ENCODE measurements at regions not wholly inside any gene's neighbourhood (a gene's known extent, or its start where the extent isn't known, plus 50 kb on each side); places are given as distances from the start of the nearest gene placed in this dataset.
"Not testable (repeated sequence)": the region's sequence is repeated elsewhere in the genome, so short reads cannot be mapped to it uniquely, and the experiment has no call there.

DNA sequence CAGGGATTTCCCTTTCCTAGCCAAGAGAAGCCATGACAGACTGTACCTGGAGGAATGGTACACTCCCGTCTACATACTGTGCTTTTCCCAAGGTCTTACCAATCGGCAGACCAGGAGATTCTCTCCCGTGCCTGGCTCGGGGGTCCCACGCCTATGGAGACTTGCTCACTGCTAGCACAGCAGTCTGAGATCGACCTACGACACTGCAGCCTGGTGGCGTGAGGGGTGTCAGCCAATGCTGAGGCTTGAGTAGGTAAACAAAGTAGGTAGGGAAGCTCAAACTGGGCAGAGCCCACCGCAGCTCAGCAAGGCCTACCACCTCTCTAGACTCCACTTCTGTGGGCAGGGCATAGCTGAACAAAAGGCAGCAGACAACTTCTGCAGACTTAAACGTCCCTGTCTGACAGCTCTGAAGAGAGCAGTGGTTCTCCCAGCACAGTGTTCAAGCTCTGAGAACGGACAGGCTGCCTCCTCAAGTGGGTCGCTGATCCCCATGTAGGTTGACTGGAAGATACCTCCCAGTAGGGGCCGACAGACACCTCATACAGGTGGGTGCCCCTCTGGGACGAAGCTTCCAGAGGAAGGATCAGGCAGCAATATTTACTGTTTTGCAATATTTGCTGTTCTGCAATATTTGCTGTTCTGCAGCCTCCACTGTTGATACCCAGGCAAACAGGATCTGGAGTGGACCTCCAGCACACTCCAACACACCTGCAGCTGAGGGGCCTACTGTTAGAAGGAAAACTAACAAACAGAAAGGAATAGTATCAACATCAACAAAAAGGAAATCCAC, 270.4 kb upstream of the TLE3 start:
- DNase-seq, result not testable (repeated sequence)

DNA sequence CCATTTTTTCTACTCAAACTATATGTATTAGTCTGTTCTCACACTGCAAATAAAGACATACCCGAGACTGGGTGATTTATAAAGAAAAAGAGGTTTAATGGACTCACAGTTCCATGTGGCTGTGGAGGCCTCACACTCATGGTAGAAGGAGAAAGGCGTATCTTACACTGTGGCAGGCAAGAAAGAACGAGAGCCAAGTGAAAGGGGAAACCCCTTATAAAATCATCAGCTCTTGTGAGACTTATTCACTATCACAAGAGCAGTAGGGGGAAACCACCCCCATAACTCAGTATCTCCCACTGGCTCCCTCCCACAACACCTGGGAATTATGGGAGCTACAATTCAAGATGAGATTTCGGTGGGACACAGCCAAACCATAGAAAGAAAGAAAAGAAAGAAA, 266.3 kb upstream of the TLE3 start:
- DNase-seq, result not testable (repeated sequence)

DNA sequence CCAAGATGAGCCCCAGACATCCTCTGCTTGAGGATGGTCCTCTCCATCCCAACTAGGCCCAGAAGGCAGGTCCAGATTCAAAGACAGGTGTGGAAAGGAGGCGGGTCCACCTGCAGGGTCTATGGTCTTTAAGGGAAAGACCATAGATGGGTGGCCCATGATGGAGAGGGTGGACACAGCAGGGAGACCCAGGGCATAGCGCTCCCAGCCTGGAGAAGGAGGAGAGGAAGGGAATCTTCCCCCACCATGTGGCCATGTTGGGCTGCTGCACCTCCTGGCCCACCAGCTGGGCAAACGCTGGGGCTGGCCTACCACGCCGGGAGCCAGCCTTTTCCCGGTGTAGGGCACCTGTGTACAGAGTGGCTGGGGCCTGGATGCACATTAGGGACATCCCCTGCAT, 265.2 kb upstream of the TLE3 start:
- no peak for DNase-seq

DNA sequence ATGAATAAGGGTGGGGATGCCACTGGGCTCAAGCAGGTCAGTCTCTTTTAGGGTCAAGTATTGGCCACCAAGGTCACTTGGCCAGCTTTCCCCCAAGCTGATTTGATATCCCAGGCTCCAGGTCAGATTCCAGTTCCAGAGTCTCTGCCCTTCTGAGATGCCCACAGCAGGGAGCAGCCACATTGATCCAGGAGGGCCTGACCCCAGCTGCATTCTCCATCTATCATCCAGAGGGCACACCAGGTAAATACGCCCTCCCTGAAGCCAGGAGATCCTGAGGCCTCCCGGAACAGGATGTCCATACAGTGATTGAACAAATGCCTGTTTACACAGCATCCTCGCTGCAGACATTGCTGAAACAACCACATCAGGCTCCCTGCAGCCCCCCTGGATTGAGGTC, 264.6 kb upstream of the TLE3 start:
- no peak for DNase-seq

DNA sequence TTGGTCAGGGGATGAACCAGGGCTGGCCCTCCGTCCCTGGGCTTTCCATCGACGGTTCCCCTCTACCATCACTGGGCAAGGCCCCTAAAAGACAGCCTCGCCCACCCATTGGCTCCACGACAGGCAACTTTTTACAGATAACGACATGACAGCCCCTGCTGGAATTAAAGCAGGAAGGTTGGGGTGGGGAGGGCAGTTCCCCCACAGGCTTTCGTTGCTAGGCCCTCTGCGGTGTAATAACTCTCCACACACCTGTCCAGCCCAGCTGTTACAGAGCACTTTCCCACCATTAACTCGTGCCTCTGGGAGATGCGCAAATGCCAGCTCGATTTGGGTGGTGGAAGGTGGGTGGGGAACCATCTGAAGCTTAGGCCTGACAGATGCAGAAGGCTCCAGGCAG, 264.2 kb upstream of the TLE3 start:
- no peak for DNase-seq

DNA sequence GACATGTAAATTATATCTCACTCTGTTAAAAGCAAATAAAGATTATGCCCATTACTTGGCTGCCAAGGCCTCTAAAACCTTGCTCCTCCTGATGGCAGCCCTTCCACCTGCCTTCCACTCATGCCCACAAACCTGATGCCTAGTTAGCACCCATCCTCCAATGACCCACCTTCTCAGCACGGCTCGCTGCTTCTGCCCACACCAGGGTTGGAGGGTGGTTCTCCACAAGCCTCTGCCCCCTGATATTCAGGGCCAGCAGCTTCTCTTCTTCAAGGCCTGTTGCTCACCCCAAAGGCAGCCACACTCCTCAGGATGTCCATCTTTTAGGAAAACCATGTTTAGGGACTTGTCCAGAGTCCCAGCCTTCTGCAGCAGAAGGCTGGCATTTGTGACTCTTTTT, 263.4 kb upstream of the TLE3 start:
- no peak for DNase-seq

DNA sequence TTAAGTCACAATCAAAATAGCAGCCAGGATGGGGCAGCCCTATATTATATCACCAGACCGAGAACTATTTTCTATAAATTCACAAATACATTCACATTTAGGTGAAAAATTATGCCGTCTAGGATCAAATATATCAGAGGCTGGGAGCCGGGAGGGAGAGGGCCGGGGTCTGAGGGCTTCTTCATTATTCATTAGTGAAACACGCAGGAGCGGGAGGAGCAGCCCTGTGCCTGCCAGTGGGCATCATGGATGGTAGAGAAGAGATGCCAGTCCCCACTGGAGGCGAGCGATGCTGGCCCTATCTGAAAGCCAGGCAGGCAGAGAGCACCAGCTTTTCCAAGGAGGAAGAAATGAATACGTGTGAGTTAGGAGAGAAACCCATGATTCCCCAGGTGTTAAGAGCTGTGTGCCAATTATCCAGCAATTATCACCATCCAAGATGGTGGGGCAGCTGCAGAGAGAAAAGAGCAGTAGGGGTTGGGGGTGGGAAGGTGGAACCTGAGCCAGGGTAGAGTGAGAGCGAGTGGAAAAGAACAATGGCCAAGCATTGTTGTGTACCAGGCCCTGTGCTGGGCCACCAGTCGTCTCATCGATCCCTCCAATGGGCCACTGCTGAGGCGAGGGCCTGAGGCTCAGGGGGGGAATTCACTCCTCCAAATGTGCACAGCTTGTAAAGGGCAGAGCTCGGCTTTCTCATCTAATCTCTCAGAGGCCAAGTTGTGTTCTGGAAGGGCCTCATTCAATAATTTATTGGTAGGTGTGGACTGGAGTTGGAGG, 261.3 kb upstream of the TLE3 start:
- no peak for DNase-seq

DNA sequence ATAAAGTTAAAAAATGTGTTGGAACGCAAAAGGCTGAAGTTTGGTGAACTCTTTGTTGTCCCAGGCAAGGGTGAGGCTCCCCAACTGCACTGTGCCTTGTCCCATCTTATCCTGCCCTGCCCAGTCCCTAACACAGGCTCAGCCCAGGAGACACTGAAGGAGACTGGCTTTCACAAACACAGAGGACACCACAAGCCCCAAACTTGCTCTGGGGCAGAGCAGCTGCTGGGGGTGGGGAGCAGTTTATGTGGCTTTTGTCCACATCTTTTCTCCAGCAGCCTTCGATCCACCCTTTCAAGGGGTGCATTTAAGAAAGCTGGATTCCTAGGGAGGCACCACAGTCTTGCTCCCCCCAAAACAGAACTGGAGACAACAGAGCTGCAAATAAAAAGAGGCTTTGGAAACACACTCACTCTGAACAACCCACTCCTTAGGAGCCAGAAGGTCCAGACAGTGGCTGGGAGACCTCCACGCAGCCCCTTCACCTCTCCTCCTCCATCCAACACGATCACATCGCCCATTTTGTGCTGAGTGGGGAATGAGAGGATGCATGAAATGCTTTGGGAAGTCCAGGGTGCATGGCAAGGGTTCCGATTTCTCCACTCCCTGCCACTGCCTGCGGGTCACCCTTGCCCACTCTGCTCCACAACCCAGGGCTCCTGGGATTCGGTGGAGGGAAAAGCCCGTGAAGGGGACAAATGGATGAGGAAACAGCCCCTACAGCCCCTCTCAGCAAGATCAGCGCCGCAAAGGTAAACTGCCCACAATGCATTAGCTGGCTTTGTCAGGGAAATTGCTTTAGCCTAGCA, 260.5 kb upstream of the TLE3 start:
- no peak for DNase-seq

DNA sequence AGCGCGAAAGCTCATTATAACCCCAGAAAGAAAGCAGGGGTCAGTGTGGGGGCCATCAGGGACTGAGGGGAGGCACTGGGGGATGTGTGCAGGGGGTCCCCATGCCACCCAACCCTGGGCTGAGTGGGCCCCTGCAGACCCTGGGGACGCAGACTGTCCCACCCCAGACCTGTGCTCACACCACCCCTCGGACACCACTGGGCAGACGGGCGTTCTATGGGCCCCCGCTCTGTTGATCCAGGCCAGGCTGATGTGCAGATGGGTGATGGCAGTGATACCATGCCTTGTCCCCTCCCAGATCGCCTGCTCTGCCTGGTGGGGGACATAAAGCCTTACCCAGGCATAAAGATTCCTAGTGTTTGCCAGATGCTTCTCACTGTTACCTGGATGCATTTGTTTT, 259.7 kb upstream of the TLE3 start:
- no peak for DNase-seq

DNA sequence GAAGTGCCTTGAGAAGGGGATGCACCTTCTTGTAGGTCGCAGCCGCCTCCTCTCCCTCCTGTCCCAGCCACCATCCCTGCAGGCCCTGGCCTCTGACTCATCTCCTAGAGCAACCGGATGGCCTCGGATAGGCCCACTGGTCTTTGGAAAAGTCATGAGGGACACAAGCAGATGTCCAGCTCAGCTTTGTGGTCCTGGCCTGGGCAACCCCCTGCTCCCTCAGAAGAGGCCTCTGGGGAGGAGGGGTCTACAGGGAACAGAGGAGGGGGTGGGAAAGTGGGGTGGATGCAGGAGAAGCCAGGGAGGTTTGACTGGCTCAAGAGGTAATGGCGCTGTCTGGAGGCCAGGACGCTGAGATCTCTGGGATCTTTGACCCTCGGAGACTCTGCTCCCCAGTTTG, 259.2 kb upstream of the TLE3 start:
- DNase-seq, result no peak

DNA sequence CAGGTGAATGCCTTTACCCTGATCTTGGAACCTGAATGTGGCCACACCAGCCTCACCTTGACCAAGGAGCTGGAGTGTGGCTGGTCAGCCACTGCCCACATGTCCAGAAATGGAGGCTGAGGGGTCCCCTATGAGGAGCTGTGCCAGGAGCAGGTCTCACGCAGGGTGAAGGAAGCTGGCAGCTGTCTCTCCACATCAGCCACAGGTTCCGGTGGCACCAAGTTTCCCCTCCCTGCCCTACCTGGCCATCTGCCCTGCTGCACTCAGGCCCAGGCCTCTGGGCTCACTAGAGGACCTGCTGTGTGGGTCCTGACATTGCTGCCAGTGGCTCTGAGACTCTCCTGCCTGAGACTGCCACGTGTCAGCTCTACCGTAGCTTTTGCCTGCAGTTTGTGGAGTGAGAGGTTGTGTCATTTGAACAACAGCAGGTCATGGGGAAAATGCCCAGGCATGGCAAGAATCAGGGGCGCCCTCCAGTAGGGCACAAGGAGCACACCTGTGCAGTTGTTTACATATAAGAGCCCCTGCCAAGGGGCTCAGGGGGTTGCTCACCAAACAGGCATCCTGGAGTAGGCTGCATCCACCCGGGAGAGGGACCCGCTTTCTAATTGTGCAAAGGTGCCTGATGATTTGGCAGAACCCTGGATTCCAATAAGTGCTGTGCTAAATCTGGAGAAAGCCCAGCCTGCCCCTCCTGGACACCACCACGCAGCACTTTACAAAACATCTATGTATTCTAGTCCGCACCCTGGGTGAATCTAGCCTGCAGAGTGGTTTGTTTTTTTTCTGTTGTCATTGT, 258.5 kb upstream of the TLE3 start:
- no peak for DNase-seq

DNA sequence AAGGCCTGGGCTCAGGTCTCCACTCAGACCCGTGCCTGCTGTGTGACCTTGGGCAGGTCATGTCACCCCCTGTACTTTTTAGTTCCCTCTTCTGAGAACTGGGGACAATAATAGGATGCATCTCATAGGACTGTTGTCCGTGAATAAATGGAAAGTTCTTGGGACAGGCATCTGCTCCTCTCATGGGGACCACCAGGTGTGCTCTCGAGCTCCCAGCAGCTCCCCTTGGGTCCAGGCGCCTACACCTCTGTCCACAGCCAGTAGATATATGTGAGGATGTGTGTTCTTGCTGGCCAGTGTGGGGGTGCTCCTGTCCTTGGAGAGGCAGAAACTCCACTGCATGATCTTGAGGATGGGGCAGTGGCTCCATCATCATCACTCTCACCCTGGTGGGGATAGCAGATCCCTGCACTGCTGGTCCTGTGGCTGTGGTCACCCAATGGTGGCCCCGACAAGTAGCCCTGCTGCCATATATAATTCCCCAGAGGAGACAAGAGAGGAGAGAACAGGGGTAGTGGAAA, 257.6 kb upstream of the TLE3 start:
- DNase-seq, result no peak

DNA sequence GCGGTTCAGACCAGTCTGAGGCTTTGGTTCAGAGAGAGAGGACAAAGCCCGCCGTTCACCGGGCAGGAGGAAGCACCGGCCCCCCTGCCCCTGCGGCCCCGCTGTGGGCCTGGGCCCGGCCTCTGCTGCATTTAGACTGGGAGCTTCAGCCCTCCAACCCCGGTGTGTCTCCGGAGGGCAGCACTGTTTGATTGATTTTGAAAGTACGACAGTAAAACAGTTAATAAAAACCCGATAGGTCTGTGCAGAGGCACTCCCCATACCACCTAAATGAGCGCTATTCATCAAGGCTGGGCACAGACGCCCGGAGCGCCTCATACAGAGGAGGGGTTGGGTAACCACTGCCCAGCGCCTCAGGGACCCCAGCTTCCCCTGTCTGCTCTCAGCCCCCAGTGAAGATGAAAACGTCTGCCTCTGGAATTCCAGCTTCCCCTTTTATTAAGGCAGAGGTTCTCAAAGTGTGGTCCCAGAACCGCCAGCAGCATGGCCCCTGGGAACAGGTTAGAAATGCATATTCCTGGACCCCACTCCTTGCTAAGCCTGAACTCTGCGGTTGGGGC, 256.7 kb upstream of the TLE3 start:
- DNase-seq, result no peak

DNA sequence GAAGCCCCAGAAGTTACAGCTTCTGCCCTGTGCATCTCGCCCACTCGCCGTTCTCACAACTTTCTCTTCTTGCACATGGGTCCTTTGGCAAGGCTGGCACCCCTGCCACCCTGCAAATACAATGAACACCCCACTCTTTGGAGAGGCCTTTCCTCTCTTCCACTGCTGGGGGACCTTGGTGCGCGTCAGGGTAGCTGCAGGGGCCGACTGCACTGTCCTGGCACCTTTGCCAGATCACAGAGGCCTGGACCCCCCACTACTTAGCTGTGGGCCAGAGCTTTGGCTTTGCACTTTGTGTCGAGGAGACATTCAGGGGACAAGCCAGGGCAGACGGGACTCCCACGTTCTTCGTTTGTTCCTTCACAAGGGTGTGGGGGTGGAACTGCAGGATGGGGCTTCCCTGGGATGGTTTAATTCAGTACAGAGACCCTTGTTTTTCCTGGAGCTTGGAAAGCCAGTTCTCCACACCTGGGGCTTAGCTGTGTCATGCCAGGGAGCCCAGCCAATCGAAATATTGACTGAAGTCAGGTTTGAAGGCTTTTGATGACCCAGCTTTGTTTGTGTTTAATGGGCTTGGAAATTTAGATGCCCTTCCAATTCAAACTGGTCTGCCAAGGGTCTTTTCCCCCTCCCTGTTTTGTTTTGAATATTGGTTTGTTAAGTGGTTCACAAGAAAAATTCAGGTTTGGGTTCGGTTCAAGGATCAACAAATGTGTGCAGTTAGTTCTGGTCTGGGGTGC, 256.1 kb upstream of the TLE3 start:
- DNase-seq, result no peak

DNA sequence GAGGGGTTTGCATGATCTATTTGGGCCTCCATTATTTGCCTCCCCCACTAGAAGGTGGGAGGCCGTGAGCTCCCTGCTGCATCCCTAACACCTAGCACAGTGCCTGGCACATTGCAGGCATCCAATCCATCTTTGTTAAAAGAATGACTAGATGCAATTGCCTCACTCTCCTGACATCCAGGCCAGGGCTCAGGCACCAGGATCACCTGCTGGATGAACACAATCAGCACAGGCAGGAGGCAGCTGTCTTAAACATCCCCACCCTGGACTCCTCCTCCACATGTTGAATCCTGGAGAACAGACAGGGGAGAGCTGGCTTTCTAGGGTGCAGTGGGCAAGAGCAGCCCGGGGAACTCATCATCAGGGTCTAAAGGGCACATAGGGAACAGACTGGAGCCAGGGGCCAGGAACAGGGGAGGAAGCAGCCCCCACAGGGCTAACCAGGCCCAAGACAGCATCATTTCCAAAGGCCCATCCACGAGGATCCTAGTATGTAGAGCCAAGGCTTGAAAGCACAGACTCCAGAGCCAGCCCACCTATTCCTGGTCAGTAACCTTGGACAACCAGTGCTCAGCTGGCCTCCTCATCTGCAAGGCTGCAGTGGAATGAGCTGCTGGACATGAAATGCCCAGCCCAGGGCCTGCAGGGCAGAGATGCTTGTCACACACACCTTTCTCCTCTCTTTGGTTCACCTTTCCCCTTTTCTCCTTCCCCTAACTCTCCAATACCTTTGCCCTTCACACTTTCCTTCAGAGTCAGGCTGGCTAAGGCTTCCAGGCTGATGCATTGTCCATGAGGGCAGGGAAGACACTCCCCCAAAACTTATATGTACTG, 254.4 kb upstream of the TLE3 start:
- no peak for DNase-seq

DNA sequence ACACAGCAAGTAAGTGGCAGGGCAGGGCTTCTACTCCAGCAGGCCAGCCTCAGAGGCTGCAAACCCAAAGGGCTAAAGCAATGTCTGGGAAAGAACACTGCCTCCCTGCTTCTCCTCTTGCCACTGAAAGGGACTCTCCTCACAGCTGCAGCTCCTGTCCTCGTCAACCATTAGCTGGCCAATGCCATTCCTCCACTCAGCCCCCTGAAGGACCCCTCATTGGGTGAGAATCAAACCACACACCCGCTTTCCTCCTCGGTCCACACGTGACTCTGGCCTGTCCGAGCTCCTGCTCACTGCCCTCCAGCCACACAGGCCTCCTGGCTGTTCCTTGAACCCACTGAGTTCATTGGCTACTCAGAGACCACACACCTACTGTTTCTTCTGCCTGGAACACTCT, 253.7 kb upstream of the TLE3 start:
- no peak for DNase-seq

DNA sequence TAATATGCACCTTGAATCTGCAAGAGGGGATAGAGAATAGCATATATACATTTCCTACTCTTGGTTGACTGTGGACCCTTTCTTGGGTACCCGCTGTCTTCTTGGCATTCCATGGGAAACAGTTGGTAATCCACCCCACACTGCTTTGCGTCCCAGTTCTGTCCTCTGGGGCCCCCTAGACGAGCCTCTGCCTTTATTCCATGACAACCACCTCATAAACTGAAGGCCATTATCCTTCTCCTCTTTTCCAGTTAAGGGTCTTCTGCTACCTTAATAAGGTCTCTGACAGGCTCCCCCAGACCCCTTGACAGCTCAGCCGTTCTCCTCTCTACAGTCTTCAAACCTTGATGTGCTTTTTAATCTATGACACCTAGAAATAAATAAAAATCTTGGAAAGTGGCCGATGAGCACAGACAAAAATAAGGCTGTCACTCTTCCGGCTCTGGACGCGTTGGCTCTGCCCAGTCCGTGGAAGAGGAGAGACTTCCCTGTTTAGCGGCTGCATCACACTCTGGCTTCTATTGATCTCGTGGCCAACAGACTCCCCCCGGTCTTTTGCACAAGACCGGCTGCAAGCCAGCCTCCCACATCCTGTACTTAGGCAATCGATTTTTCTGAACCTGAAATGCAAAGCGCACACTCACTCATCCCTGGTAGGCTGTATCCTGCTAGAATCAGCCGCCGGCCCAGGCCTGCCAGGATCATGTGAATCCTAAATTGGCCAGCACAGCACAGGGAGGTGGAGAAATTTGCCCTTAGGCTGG, 251.0 kb upstream of the TLE3 start:
- no peak for DNase-seq

DNA sequence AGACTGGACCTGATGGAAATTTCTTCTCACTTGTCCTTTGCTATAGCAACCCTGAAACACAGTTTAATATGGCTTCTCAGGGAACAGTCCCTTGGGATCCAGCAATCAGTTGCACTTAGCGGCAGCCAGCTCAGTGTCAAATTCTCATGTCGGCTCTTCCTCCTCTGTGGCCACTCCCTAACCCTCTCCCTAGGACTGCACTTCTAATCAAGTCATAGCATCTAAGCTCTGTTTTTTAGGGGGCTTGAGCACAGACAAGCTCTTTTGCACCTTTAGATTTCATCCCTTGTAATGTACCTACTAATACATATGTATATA, 250.5 kb upstream of the TLE3 start:
- DNase-seq, result no peak
